LNCAP (cell line): ENCODE measurements at regions not wholly inside any gene's neighbourhood (a gene's known extent, or its start where the extent isn't known, plus 50 kb on each side); places are given as distances from the start of the nearest gene placed in this dataset.

ENCODE experiments used
- CTCF ChIP-seq: fragments of 450-650 bp; IDR thresholded peaks from 2 replicates; pipeline ENCODE4 v1.5.1; 2017; ENCODE audit warnings: mild to moderate bottlenecking

- TF ChIP-seq CTCF = no peak
These were observed 107.5 kb upstream of the PDE3A start for GRCh38 chr12:20260851-20261250.

GRCh38 chr12:20262119-20262518 lies 106.2 kb upstream of the PDE3A start:
- TF ChIP-seq CTCF = no peak

GRCh38 chr12:20264026-20264425 lies 104.3 kb upstream of the PDE3A start:
- TF ChIP-seq CTCF = no peak

- TF ChIP-seq CTCF = no peak
These were observed 103.7 kb upstream of the PDE3A start for GRCh38 chr12:20264608-20265114.

- no peak for TF ChIP-seq CTCF
These were observed 100.1 kb upstream of the PDE3A start for GRCh38 chr12:20268121-20268732.

- TF ChIP-seq CTCF = no peak
These were observed 99.6 kb upstream of the PDE3A start for GRCh38 chr12:20268771-20269170.

- TF ChIP-seq CTCF = no peak
These were observed 98.8 kb upstream of the PDE3A start for GRCh38 chr12:20269337-20270067.
